NCI-H774 (cell line): ENCODE measurements at regions not wholly inside any gene's neighbourhood (a gene's known extent, or its start where the extent isn't known, plus 50 kb on each side); places are given as distances from the start of the nearest gene placed in this dataset.

ENCODE experiments used
- DNase-seq: peaks from one replicate; lab custom pipeline; 2025; lab: John Stamatoyannopoulos, UW

- DNase-seq, result no peak
Observed at GRCh38 chrX:96311366-96311765, 373.3 kb upstream of the DIAPH2 start.

- no peak for DNase-seq
Observed at GRCh38 chrX:96314985-96315384, 369.7 kb upstream of the DIAPH2 start.

GRCh38 chrX:96361844-96362243 is 322.8 kb upstream of the DIAPH2 start:
- DNase-seq, result no peak

- peak; percentile 0 for DNase-seq
Observed at GRCh38 chrX:96372313-96373046, 312.2 kb upstream of the DIAPH2 start.

- DNase-seq, result no peak
Observed at GRCh38 chrX:96373047-96373355, 311.6 kb upstream of the DIAPH2 start.

GRCh38 chrX:96376266-96376665 is 308.4 kb upstream of the DIAPH2 start:
- DNase-seq, result no peak

GRCh38 chrX:96379951-96380350 is 304.7 kb upstream of the DIAPH2 start:
- DNase-seq, result no peak

GRCh38 chrX:96382018-96382417 is 302.6 kb upstream of the DIAPH2 start:
- DNase-seq, result no peak

- DNase-seq, result no peak
Observed at GRCh38 chrX:96383428-96383827, 301.2 kb upstream of the DIAPH2 start.

- no peak for DNase-seq
Observed at GRCh38 chrX:96386325-96386724, 298.3 kb upstream of the DIAPH2 start.

- DNase-seq, result no peak
Observed at GRCh38 chrX:96386981-96387380, 297.7 kb upstream of the DIAPH2 start.

GRCh38 chrX:96387801-96388200 is 296.8 kb upstream of the DIAPH2 start:
- DNase-seq, result no peak

GRCh38 chrX:96389281-96390047 is 295.2 kb upstream of the DIAPH2 start:
- DNase-seq, result no peak

- no peak for DNase-seq
Observed at GRCh38 chrX:96394598-96394997, 290.0 kb upstream of the DIAPH2 start.

- no peak for DNase-seq
Observed at GRCh38 chrX:96403446-96403845, 281.2 kb upstream of the DIAPH2 start.

GRCh38 chrX:96405842-96406241 is 278.8 kb upstream of the DIAPH2 start:
- no peak for DNase-seq

GRCh38 chrX:96407072-96407471 is 277.6 kb upstream of the DIAPH2 start:
- no peak for DNase-seq

- DNase-seq, result no peak
Observed at GRCh38 chrX:96407501-96407900, 277.1 kb upstream of the DIAPH2 start.

- no peak for DNase-seq
Observed at GRCh38 chrX:96407981-96408380, 276.7 kb upstream of the DIAPH2 start.

- DNase-seq, result no peak
Observed at GRCh38 chrX:96410927-96411326, 273.7 kb upstream of the DIAPH2 start.

- DNase-seq, result no peak
Observed at GRCh38 chrX:96417695-96418094, 266.9 kb upstream of the DIAPH2 start.

GRCh38 chrX:96424007-96424406 is 260.6 kb upstream of the DIAPH2 start:
- DNase-seq, result no peak

- DNase-seq, result no peak
Observed at GRCh38 chrX:96425200-96425599, 259.4 kb upstream of the DIAPH2 start.
